GM23338 (cell line): ENCODE measurements at regions not wholly inside any gene's neighbourhood (a gene's known extent, or its start where the extent isn't known, plus 50 kb on each side); places are given as distances from the start of the nearest gene placed in this dataset.

Source experiments
- ATAC-seq: fragments of 200-7000 bp; cut with Tn5 transposase; 3 replicates; pipeline ENCODE4 v1.9.1; 2020
- DNase-seq: peaks from one replicate; pipeline ENCODE4 v3.0.0-alpha.2; 2015; ENCODE audit warnings: low spot score
- H2AFZ ChIP-seq: fragments of 200-600 bp; sonication (generic); 2 replicates; pipeline ENCODE4 v1.8.0; 2016; ENCODE audit warnings: antibody characterized with exemption, mild to moderate bottlenecking, moderate library complexity
- H3F3A ChIP-seq: fragments of 200-600 bp; sonication (generic); replicated peaks from 2 replicates; pipeline ENCODE4 v1.8.0; 2017; ENCODE audit warnings: antibody characterized with exemption, mixed run types, low read depth
- H3K27ac ChIP-seq: fragments of 200-600 bp; sonication (generic); 2 replicates; pipeline ENCODE4 v1.6.1; 2016; ENCODE audit warnings: low read depth
- H3K27me3 ChIP-seq: fragments of 200-600 bp; sonication (generic); 2 replicates; pipeline ENCODE4 v1.8.0; 2016; ENCODE audit warnings: mild to moderate bottlenecking, mixed run types, moderate library complexity; ENCODE audit not compliant: insufficient read depth
- H3K36me3 ChIP-seq: fragments of 200-600 bp; sonication (generic); 2 replicates; pipeline ENCODE4 v1.8.0; 2016; ENCODE audit warnings: mild to moderate bottlenecking; ENCODE audit not compliant: insufficient read depth
- H3K4me1 ChIP-seq: fragments of 200-600 bp; sonication (generic); 2 replicates; pipeline ENCODE4 v1.8.0; 2016; ENCODE audit warnings: mild to moderate bottlenecking, moderate library complexity; ENCODE audit not compliant: insufficient read depth
- H3K4me2 ChIP-seq: fragments of 200-600 bp; sonication (generic); 2 replicates; pipeline ENCODE4 v1.7.1; 2017; ENCODE audit warnings: mixed run types
- H3K4me3 ChIP-seq: fragments of 200-600 bp; sonication (generic); 2 replicates; pipeline ENCODE4 v1.6.1; 2016; ENCODE audit warnings: mixed run types
- H3K79me2 ChIP-seq: fragments of 200-600 bp; sonication (generic); replicated peaks from 2 replicates; pipeline ENCODE4 v1.8.0; 2017; ENCODE audit warnings: mild to moderate bottlenecking; ENCODE audit not compliant: insufficient read depth
- H3K9me2 ChIP-seq: fragments of 200-600 bp; sonication (generic); 2 replicates; pipeline ENCODE4 v1.8.0; 2017; ENCODE audit not compliant: insufficient read depth
- H4K20me1 ChIP-seq: fragments of 200-600 bp; sonication (generic); replicated peaks from 2 replicates; pipeline ENCODE4 v1.8.0; 2017; ENCODE audit warnings: mild to moderate bottlenecking; ENCODE audit not compliant: insufficient read depth
- H3K27ac Mint-ChIP-seq: 2 replicates; pipeline ENCODE4 v1.8.0; 2020; ENCODE audit warnings: inconsistent platforms, mild to moderate bottlenecking, moderate library complexity, mixed read lengths
- H3K27me3 Mint-ChIP-seq: 3 replicates; pipeline ENCODE4 v1.8.0; 2022; ENCODE audit warnings: low read depth, mild to moderate bottlenecking, moderate library complexity, mixed read lengths, inconsistent platforms; ENCODE audit not compliant: insufficient read depth, poor library complexity
- H3K36me3 Mint-ChIP-seq: 3 replicates; pipeline ENCODE4 v1.8.0; 2021; ENCODE audit warnings: low read depth, mild to moderate bottlenecking, inconsistent platforms, moderate library complexity, mixed read lengths
- H3K4me1 Mint-ChIP-seq: 3 replicates; pipeline ENCODE4 v1.8.0; 2020; ENCODE audit warnings: mild to moderate bottlenecking, inconsistent platforms, mixed read lengths
- H3K4me3 Mint-ChIP-seq: 3 replicates; pipeline ENCODE4 v1.8.0; 2021; ENCODE audit warnings: moderate library complexity, mild to moderate bottlenecking, inconsistent platforms, mixed read lengths
- H3K9me3 Mint-ChIP-seq: 3 replicates; pipeline ENCODE4 v1.8.0; 2020; ENCODE audit warnings: moderate library complexity, mild to moderate bottlenecking, inconsistent platforms, mixed read lengths
- CREB1 ChIP-seq: fragments of 250-450 bp; sonication (Bioruptor Pico); IDR thresholded peaks from 2 replicates; pipeline ENCODE4 v1.5.0; 2020; ENCODE audit warnings: low read depth, mild to moderate bottlenecking, moderate library complexity
- CTCF ChIP-seq, 2 experiments: fragments of 200-600 bp in 1 of 2; sonication (generic) in 1 of 2; conservative IDR thresholded peaks; 2 replicates each; pipeline versions ENCODE4 v1.5.1 to v1.6.1; 2016 to 2017; ENCODE audit warnings: antibody characterized with exemption in 2 of 2, low read depth in 2 of 2, mild to moderate bottlenecking in 2 of 2, moderate library complexity in 1 of 2
- EZH2phosphoT487 ChIP-seq: fragments of 200-600 bp; sonication (generic); IDR thresholded peaks from one replicate; pipeline ENCODE4 v1.8.1; 2018; ENCODE audit warnings: antibody characterized with exemption; ENCODE audit not compliant: unreplicated experiment
- JUNB ChIP-seq: IDR thresholded peaks from one replicate; pipeline ENCODE4 v1.6.1; 2016; ENCODE audit warnings: antibody characterized with exemption; ENCODE audit not compliant: unreplicated experiment
- NANOG ChIP-seq: IDR thresholded peaks from 2 replicates; pipeline ENCODE4 v1.6.1; 2016; ENCODE audit warnings: antibody characterized with exemption, borderline replicate concordance
- ZNF114 ChIP-seq: fragments of 250-450 bp; sonication (Bioruptor Pico); IDR thresholded peaks from 2 replicates; pipeline ENCODE4 v1.5.0; 2020; ENCODE audit warnings: mild to moderate bottlenecking, moderate library complexity
- ZNF331 ChIP-seq: fragments of 250-450 bp; sonication (Bioruptor Pico); IDR thresholded peaks from 2 replicates; pipeline ENCODE4 v1.5.0; 2020; ENCODE audit warnings: low read depth, mild to moderate bottlenecking, moderate library complexity
- ZNF462 ChIP-seq: fragments of 250-450 bp; sonication (Bioruptor Pico); IDR thresholded peaks from 2 replicates; pipeline ENCODE4 v1.5.0; 2020; ENCODE audit warnings: mild to moderate bottlenecking, moderate library complexity
- TF ChIP-seq, protein P1 (sequence below): IDR thresholded peaks from 2 replicates; pipeline ENCODE4 v1.6.1; 2016; ENCODE audit warnings: antibody characterized with exemption

DNA sequence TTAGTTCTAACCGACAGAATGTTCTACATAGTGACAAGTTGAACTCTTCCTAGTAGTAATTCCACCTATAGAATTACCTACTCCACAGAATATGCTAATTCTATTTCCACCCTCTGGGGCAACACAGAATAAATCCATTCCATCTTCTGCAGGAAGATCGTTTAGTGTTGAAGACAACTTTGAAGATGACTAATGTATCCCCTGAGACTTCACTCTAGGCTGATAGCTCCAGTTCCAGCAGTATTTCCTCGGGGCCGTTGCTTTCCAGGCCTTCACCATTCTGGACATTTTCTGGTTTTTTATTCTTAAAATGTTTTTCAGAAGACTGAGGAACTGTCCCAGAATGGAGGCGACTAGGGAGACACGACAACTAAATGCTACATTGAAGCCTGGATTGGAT is 61.0 kb upstream of the CSF1 start:
- Histone ChIP-seq H3K4me1 (no peaks in the 10 kb centered on the region), H3K4me3 (no peak overlapping the region), H4K20me1 (no peaks in the 10 kb centered on the region; the same call in 1 of the 2 replicates), H3K36me3 (no peaks in the 10 kb centered on the region), H3F3A (no peaks in the 10 kb centered on the region), H3K27me3 (no peaks in the 10 kb centered on the region), H3K27ac (no peak overlapping the region), H3K4me2 (no peak overlapping the region), H3K9me2 (peaks cover 2% of the 10 kb centered on the region; the same call in 1 of the 2 replicates), H2AFZ (no peak overlapping the region), H3K79me2 (no peaks in the 10 kb centered on the region)
- H3K4me1 Mint-ChIP-seq, result no peaks in the 10 kb centered on the region
- DNase-seq (no peak), ATAC-seq (no peak)
- H3K36me3 Mint-ChIP-seq, result no peaks in the 10 kb centered on the region
- H3K27me3 Mint-ChIP-seq, result no peaks in the 10 kb centered on the region
- TF ChIP-seq JUNB (no peak), NANOG (no peak), ZNF114 (no peak), CTCF (conservative IDR thresholded peaks at IDR 0.05; ENCODE audit: low read depth in 2 of 2) (no peak), EZH2phosphoT487 (no peak), ZNF462 (CRISPR knock-in tag) (no peak), ZNF331 (CRISPR knock-in tag) (no peak), CREB1 (CRISPR knock-in tag) (no peak)
- TF ChIP-seq, protein P1, sequence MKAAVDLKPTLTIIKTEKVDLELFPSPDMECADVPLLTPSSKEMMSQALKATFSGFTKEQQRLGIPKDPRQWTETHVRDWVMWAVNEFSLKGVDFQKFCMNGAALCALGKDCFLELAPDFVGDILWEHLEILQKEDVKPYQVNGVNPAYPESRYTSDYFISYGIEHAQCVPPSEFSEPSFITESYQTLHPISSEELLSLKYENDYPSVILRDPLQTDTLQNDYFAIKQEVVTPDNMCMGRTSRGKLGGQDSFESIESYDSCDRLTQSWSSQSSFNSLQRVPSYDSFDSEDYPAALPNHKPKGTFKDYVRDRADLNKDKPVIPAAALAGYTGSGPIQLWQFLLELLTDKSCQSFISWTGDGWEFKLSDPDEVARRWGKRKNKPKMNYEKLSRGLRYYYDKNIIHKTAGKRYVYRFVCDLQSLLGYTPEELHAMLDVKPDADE, result no peak
- no peak overlapping the region for H3K4me3 Mint-ChIP-seq
- no peak overlapping the region for H3K27ac Mint-ChIP-seq
- no peaks in the 10 kb centered on the region; the same call in 2 of the 3 replicates for H3K9me3 Mint-ChIP-seq
